Daoy (cell line): ENCODE measurements at regions not wholly inside any gene's neighbourhood (a gene's known extent, or its start where the extent isn't known, plus 50 kb on each side); places are given as distances from the start of the nearest gene placed in this dataset.
"Not testable (repeated sequence)": the region's sequence is repeated elsewhere in the genome, so short reads cannot be mapped to it uniquely, and the experiment has no call there.

Experiments
- DNase-seq: peaks from one replicate; pipeline ENCODE4 v3.0.0-alpha.2; 2015; ENCODE audit warnings: low read depth

- no peak for DNase-seq
Observed at GRCh38 chrX:65610481-65610880, 57.0 kb upstream of the MSN start.

GRCh38 chrX:65610040-65610439 is 57.4 kb upstream of the MSN start:
- no peak for DNase-seq

DNA sequence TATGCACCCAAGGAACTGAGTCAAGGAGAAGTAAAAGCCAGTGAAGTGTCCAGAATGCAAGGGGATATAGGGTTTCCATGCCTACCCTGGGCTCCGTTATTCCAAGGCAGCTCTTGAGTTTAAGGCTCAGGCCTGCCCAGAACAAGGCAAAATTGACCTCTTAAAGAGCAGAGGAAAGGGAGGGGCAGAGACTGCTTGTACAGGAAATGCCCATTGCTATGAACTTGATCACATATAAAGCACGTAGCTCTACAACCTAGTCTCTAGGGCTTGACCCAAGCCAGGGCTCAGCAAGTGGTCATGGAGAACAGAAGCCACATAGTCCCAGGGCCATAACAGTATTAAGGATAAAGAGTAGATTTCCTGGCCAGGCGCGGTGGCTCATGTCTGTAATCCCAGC is 58.2 kb upstream of the MSN start:
- DNase-seq = no peak

- no peak for DNase-seq
Observed at GRCh38 chrX:65608026-65608425, 59.4 kb upstream of the MSN start.

DNA sequence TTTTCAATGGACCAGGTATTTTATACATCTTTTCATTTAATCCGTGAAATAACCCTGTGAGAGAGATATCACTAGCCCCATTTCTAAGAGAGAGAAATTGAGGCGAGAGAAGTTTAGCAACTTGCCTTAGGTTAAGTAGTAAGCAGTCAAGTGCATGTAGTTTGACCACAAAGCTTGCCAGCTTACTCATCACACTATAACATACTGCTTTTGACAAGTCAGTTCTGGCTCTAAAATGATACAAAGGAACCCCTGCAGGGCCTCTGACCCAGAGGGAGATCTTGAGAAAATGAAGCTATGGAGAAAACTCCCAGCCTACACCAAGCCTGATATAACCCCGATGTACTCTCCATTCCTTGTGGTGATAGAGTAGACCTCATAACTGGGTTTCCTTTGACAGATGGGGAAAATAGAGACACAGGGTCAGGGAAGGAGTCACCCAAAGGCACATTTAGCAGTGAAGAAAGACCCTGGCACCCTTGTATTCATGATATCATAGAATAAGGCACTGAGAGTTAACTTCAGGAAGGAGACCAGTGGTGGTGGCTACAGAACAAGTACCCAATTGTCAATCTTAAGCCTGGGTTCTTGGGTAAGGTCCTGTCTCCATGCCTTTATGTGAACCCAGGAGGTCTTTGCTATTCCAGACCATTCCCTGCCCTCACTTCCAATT is 60.2 kb upstream of the MSN start:
- peak; percentile 44 for DNase-seq

GRCh38 chrX:65602221-65602560 is 65.3 kb upstream of the MSN start:
- no peak for DNase-seq

- DNase-seq = peak; percentile 90
Observed at GRCh38 chrX:65601530-65602220, 65.8 kb upstream of the MSN start.

DNA sequence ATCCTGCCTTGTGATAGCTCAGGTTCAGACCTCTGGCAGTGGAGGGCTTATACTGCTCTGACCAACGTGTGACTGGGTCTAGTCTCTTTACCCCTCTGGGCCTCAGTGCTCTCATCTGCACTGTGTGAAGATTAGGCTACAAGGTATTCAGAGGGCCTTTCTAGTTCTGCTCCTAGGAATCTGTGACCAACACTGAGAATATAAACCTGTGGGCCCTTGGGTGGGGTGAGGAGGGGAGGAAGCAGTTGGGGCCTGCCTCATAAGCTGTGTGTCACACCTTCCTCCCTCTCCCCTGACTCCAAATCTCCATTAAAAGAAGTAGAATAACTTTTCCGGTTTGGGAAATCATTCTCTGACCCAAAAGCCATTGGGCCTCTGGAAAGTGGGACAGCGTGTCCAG is 66.3 kb upstream of the MSN start:
- peak; percentile 27 for DNase-seq

DNA sequence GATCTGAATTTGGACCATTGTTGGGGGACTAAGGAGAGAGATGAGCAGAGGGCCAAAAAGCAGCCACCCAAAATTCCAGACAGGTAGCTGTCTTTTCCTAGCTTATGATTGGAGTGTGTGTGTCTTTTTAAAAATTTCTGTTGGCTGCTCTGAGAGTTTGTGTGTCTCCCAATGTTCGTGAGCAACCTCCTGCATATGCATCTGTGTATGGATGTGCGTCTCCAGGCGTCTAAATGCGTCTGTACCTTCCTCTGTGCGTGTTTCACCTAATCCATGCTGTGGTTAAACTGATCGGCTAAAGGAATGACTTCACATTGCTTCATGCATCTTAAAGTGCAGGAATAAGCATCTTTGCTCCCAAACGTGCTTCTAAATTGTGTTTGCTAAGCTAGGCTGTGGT is 65.5 kb upstream of the LAS1L start:
- DNase-seq = no peak

- no peak for DNase-seq
Observed at GRCh38 chrX:65598559-65599147, 64.1 kb upstream of the LAS1L start.

DNA sequence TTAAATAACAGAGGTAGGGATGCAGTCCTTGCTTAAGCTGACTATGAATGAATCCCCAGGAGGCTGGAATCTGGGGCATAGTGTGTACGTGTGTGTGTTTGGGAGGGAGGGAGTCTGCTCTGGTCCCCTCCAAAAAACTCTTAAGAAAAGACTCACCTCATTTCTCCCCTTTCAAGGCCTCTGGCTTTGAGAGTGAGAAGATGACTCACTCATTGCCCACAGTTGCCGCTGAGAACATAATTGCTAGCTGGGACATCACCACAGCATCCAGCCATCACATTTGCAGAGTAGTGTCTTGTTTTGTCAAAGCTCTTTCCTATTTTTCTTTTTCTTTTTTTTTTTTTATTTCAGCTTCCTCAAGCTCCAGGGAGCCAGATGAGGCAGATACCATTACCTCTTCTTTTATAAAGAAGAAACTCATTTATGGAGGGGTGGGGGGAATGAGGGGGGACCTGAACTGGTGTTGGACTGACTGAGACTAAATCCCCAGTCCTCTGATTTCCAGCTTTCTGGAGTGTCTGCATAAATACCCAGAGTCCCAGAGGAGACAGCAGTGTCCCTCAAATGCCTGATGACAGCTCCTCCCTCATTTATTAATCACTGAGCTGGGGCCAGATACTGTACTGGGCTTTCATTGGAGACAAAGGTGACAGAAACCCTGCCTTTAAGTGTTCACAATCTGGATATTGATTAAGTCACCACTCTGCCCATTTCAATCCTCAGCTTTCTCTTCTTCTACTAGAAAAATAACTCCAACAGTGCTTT is 61.9 kb upstream of the LAS1L start:
- DNase-seq = peak; percentile 75

GRCh38 chrX:65595460-65595876 is 60.9 kb upstream of the LAS1L start:
- peak; percentile 87 for DNase-seq

- DNase-seq = no peak
Observed at GRCh38 chrX:65591206-65591605, 56.6 kb upstream of the LAS1L start.

- no peak for DNase-seq
Observed at GRCh38 chrX:65589304-65589703, 54.7 kb upstream of the LAS1L start.

GRCh38 chrX:65588795-65589194 is 54.2 kb upstream of the LAS1L start:
- DNase-seq = no peak

- DNase-seq = peak; percentile 77
Observed at GRCh38 chrX:65587616-65588526, 53.3 kb upstream of the LAS1L start.

GRCh38 chrX:65586491-65586890 is 51.9 kb upstream of the LAS1L start:
- peak; percentile 55 for DNase-seq

GRCh38 chrX:65585226-65585625 is 50.6 kb upstream of the LAS1L start:
- DNase-seq = not testable (repeated sequence)
